CD4-positive, alpha-beta T cell (primary cell): ENCODE measurements at regions not wholly inside any gene's neighbourhood (a gene's known extent, or its start where the extent isn't known, plus 50 kb on each side); places are given as distances from the start of the nearest gene placed in this dataset.
"Not testable (repeated sequence)": the region's sequence is repeated elsewhere in the genome, so short reads cannot be mapped to it uniquely, and the experiment has no call there.

Source experiments
- ATAC-seq: fragments of 200-7000 bp; cut with Tn5 transposase; one replicate; pipeline ENCODE4 v1.10.0; 2022; ENCODE audit warnings: mild to moderate bottlenecking; ENCODE audit not compliant: poor library complexity
- CTCF ChIA-PET: fragments of 350-600 bp; sonication (Branson Sonifier 250); formaldehyde crosslinking; loops from one replicate; lab custom pipeline; 2021; ENCODE audit warnings: antibody characterized with exemption, inconsistent platforms; lab: Charles Lee
- POLR2A ChIA-PET: fragments of 350-600 bp; sonication (Branson Sonifier 250); formaldehyde crosslinking; loops from one replicate; lab custom pipeline; 2021; ENCODE audit warnings: antibody characterized with exemption, inconsistent platforms; lab: Charles Lee
- DNase-seq, 14 experiments: peaks; one replicate each; pipeline ENCODE4 v3.0.0-alpha.2; 2013 to 2020; ENCODE audit warnings: mixed read lengths in 2 of 14
- H3K27ac ChIP-seq, 2 donors: one replicate each; pipeline versions ENCODE4 v1.5.1 to v1.7.0; 2013; ENCODE audit warnings: low read length in 2 of 2, low read depth in 1 of 2, mild to moderate bottlenecking in 1 of 2
- H3K27me3 ChIP-seq, 2 experiments: 1 replicate in 1 of 2; 2 replicates in 1 of 2; pipeline versions ENCODE4 v1.6.1 to v1.7.0; 2013; ENCODE audit warnings: low read length in 2 of 2, control low read depth in 1 of 2, mild to moderate bottlenecking in 1 of 2, moderate library complexity in 1 of 2; ENCODE audit not compliant: insufficient read depth in 2 of 2, control insufficient read depth in 1 of 2
- H3K36me3 ChIP-seq: one replicate; pipeline ENCODE4 v1.6.1; 2013; ENCODE audit warnings: low read length, control low read depth; ENCODE audit not compliant: insufficient read depth
- H3K4me1 ChIP-seq: one replicate; pipeline ENCODE4 v1.6.1; 2013; ENCODE audit warnings: low read length, control low read depth; ENCODE audit not compliant: insufficient read depth
- H3K4me3 ChIP-seq: one replicate; pipeline ENCODE4 v1.5.1; 2013; ENCODE audit warnings: mild to moderate bottlenecking, low read length, moderate library complexity
- H3K9me3 ChIP-seq, 2 experiments: 1 replicate in 1 of 2; 2 replicates in 1 of 2; pipeline versions ENCODE4 v1.6.1 to v1.7.0; 2013; ENCODE audit warnings: low read length in 2 of 2, mild to moderate bottlenecking in 2 of 2, control low read depth in 1 of 2, moderate library complexity in 1 of 2; ENCODE audit not compliant: control insufficient read depth in 1 of 2, insufficient read depth in 1 of 2
- H3K27ac Mint-ChIP-seq: one replicate; pipeline ENCODE4 v1.8.0; 2020; ENCODE audit warnings: mixed read lengths
- H3K27me3 Mint-ChIP-seq: one replicate; pipeline ENCODE4 v1.8.0; 2021; ENCODE audit warnings: mixed read lengths
- H3K36me3 Mint-ChIP-seq: one replicate; pipeline ENCODE4 v1.8.0; 2021; ENCODE audit warnings: low read depth, mixed read lengths
- H3K4me1 Mint-ChIP-seq: one replicate; pipeline ENCODE4 v1.8.0; 2021; ENCODE audit warnings: low read depth, mixed read lengths
- H3K4me3 Mint-ChIP-seq: one replicate; pipeline ENCODE4 v1.8.0; 2020; ENCODE audit warnings: mild to moderate bottlenecking, mixed read lengths
- H3K9me3 Mint-ChIP-seq: one replicate; pipeline ENCODE4 v1.8.0; 2020; ENCODE audit warnings: mixed read lengths
- intact Hi-C, 2 experiments: fragments of 100-400 bp; cut with DNase I in 1 of 2; cut with micrococcal nuclease in 1 of 2; formaldehyde crosslinking; loops; one replicate each; pipeline versions ENCODE4 v1.15.1 to v1.9.0; 2023 to 2025; cut with DNase I, micrococcal nuclease
- TF ChIP-seq, protein P1 (sequence below): fragments of 200-600 bp; IDR thresholded peaks from one replicate; pipeline ENCODE4 v1.8.0; 2022; ENCODE audit warnings: antibody characterized with exemption, mild to moderate bottlenecking

DNA sequence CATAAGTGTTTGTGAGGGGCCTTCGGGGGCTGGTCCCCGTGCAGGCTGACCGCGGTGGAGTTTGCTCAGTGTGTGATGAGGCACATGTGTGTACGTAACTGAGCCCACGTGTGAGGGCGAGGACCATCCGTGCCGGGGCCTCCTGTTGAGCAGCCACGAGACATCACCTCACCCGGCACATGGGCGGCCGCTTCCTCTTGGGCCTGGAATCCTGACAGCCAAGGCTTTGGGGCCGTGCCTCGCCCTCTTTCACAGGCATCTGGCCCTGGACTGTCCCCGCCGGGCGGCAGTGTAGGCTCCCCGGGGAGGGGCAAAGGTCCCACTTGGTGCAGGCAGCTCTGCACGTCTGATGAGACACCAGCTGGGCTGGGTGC is 202.3 kb downstream of the DLL1 start:
- peak overlapping the region; percentile 62 to 73 for H3K27ac ChIP-seq
- H3K9me3 ChIP-seq, result peaks cover 0 to 11% of the 10 kb centered on the region in 2 experiments
- ATAC-seq (peak; percentile 11), DNase-seq (peak in 5 of 14 experiments; percentile 15 to 64 (median 36))
- TF ChIP-seq, protein P1, sequence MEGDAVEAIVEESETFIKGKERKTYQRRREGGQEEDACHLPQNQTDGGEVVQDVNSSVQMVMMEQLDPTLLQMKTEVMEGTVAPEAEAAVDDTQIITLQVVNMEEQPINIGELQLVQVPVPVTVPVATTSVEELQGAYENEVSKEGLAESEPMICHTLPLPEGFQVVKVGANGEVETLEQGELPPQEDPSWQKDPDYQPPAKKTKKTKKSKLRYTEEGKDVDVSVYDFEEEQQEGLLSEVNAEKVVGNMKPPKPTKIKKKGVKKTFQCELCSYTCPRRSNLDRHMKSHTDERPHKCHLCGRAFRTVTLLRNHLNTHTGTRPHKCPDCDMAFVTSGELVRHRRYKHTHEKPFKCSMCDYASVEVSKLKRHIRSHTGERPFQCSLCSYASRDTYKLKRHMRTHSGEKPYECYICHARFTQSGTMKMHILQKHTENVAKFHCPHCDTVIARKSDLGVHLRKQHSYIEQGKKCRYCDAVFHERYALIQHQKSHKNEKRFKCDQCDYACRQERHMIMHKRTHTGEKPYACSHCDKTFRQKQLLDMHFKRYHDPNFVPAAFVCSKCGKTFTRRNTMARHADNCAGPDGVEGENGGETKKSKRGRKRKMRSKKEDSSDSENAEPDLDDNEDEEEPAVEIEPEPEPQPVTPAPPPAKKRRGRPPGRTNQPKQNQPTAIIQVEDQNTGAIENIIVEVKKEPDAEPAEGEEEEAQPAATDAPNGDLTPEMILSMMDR, result no peak
- intact Hi-C loops, result loop anchor here in 1 of 2 experiments (5.0 kb wide), 1 partner anchor 204 kb away; the partner anchor contains the start of gene DLL1
- Mint-ChIP-seq H3K36me3 (no peaks in the 10 kb centered on the region), H3K4me3 (peak overlapping the region; percentile 81), H3K4me1 (peaks cover 40% of the 10 kb centered on the region), H3K9me3 (no peaks in the 10 kb centered on the region), H3K27me3 (no peaks in the 10 kb centered on the region), H3K27ac (peak overlapping the region; percentile 78)
- H3K4me3 ChIP-seq, result peak overlapping the region; percentile 71
- H3K4me1 ChIP-seq, result peaks cover 40% of the 10 kb centered on the region
- H3K36me3 ChIP-seq, result no peaks in the 10 kb centered on the region
- POLR2A ChIA-PET, result interaction anchor here (0.7 to 3.9 kb wide), 6 partner anchors 14 to 337 kb away, joined by 3 to 18 read pairs (median 4); partner anchors contain the start of genes DYNLT2 and ERMARD
- H3K27me3 ChIP-seq, result no peaks in the 10 kb centered on the region
- CTCF ChIA-PET, result no interaction called here

DNA sequence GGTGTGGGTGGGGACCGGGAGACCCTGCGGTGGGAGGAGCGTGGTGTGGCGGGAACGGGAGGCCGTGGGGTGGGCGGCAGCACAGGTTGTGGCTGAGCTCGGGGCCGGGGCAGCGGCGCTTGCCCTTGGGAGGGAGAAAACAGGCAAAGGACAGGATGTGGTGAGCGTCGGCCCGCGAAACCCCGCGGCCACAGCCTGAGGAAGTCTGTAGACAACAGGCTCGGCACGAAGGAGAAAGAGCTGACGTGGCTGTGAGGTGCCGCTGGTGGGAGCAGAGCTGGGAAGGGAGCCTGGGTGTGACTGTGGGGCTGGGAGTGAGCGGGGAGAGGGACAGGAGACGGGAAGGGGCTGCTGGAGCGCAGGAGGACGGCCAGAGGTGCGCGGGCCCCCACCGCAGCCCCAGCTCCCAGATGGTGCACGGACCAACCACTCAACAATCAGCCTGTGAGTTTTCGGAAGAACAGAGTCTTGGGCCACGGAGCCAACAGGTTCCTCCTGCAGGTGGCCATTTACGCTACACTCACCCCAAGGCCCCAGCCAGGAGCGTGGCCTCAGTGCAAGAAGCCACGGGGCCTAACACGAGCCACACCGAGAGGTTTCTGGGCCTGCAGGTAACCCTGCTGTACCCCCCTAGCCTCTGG is 202.8 kb downstream of the DLL1 start:
- CTCF ChIA-PET, result no interaction called here
- Mint-ChIP-seq H3K4me3 (peak overlapping the region; percentile 81), H3K27ac (peak overlapping the region; percentile 78), H3K4me1 (peaks cover 40% of the 10 kb centered on the region), H3K9me3 (no peaks in the 10 kb centered on the region), H3K27me3 (no peaks in the 10 kb centered on the region), H3K36me3 (no peaks in the 10 kb centered on the region)
- intact Hi-C loops, result loop anchor here in 1 of 2 experiments (5.0 kb wide), 1 partner anchor 204 kb away; the partner anchor contains the start of gene DLL1
- DNase-seq, result peak in 12 of 14 experiments; percentile 21 to 88 (median 52)
- no peaks in the 10 kb centered on the region for H3K36me3 ChIP-seq
- peak; percentile 66 for ATAC-seq
- peak overlapping the region; percentile 71 for H3K4me3 ChIP-seq
- TF ChIP-seq, protein P1, result no peak
- POLR2A ChIA-PET, result interaction anchor here (0.7 to 3.9 kb wide), 5 partner anchors 15 to 337 kb away, joined by 3 to 18 read pairs (median 4); partner anchors contain the start of genes DYNLT2 and ERMARD
- peak overlapping the region; percentile 62 to 73 for H3K27ac ChIP-seq
- peaks cover 0 to 11% of the 10 kb centered on the region in 2 experiments for H3K9me3 ChIP-seq
- no peaks in the 10 kb centered on the region for H3K27me3 ChIP-seq
- H3K4me1 ChIP-seq, result peaks cover 40% of the 10 kb centered on the region

DNA sequence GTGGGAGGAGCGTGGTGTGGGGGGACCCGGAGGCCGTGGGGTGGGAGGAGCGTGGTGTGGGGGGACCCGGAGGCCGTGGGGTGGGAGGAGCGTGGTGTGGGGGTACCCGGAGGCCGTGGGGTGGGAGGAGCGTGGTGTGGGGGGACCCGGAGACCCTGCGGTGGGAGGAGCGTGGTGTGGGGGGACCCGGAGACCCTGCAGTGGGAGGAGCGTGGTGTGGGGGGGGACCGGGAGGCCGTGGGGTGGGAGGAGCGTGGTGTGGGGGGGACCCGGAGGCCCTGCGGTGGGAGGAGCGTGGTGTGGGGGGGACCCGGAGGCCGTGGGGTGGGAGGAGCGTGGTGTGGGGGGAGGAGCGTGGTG is 203.5 kb downstream of the DLL1 start:
- POLR2A ChIA-PET, result interaction anchor here (1.7 to 3.9 kb wide), 3 partner anchors 16 to 185 kb away, joined by 4 to 18 read pairs (median 16); no protein-coding TSS in a partner anchor

More for the DNA sequence above, 203.5 kb downstream of the DLL1 start:
- H3K36me3 Mint-ChIP-seq, H3K27ac Mint-ChIP-seq, H3K27ac ChIP-seq, H3K4me3 Mint-ChIP-seq, H3K4me3 ChIP-seq, H3K27me3 ChIP-seq, H3K36me3 ChIP-seq, H3K9me3 Mint-ChIP-seq, ATAC-seq, H3K27me3 Mint-ChIP-seq, CTCF ChIA-PET: not testable (repeated sequence)
- DNase-seq, result peak in 7 of 14 experiments; percentile 20 to 82 (median 37)
- Histone ChIP-seq H3K9me3 (peaks cover 0 to 11% of the 10 kb centered on the region in 2 experiments), H3K4me1 (peaks cover 40% of the 10 kb centered on the region)
- peaks cover 42% of the 10 kb centered on the region for H3K4me1 Mint-ChIP-seq
- intact Hi-C loops, result loop anchor here in 1 of 2 experiments (5.0 kb wide), 1 partner anchor 205 kb away; the partner anchor contains the start of gene DLL1
